Urothelium cell line (cell line): ENCODE measurements at regions not wholly inside any gene's neighbourhood (a gene's known extent, or its start where the extent isn't known, plus 50 kb on each side); places are given as distances from the start of the nearest gene placed in this dataset.

ENCODE experiments used
- DNase-seq: peaks from one replicate; pipeline ENCODE4 v3.0.0; 2011; ENCODE audit warnings: low spot score, mixed read lengths
- FAIRE-seq: peaks from 2 replicates; lab custom pipeline; 2011; peaks lifted over from hg19 to GRCh38; lab: Jason Lieb, UNC

DNA sequence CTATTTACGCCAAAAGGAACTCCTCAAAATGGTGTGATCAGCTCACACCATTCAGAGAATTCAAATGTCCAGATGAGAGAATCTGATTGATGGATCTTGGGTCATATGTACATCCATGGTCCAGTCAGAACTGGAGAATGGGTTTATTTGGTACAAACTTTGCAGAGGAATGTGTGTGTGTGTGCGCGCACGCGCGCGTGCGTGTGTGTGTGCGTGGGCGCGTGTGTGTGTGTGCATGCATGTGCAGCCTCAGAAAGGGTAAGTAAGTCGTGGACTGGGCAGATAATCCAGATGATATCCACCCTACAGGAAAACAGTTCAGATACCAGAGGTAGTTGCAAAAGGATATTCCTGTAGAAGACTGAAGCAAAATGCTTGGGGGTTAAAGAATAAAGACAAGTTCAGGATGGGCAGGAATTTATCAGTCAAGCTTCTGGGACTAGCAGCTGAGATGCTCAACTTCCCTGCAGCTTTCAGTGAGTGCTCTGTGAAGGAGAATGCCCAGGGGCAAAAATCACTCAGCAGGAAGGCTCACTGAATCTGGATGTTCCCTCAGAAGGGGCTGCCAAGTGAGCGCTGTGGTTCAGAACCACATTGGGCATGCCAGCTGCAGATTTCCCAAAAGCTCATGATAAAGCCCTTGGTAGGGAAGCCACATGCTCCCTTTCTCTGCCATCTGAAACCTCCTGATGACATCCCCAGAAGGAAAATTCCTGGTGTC lies 440.5 kb upstream of the SGCD start:
- DNase-seq = no peak
- FAIRE-seq = no peak

- DNase-seq (no peak), FAIRE-seq (no peak)
Measured at GRCh38 chr5:155895484-155895883, 431.5 kb upstream of the SGCD start.

DNA sequence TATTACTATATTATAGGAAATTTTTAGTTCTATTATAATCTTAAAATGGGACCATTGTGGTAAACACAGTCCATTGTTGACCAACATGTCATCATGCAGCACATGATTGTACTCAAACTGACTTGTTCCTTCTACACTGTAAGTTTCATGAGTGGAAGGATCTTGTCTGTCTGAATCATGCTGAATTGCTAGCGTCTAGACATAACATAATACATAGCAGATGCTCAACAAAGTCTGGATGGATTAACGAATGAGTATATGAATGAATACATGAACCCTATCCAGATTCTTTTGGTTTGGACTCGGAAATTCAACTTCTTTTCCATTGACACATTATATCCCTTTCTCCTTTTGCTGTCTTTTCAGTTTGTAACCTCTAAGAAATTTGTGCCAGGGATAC lies 429.2 kb upstream of the SGCD start:
- DNase-seq (no peak), FAIRE-seq (no peak)

- no peak for FAIRE-seq
Measured at GRCh38 chr5:155898284-155898683, 428.7 kb upstream of the SGCD start.

DNA sequence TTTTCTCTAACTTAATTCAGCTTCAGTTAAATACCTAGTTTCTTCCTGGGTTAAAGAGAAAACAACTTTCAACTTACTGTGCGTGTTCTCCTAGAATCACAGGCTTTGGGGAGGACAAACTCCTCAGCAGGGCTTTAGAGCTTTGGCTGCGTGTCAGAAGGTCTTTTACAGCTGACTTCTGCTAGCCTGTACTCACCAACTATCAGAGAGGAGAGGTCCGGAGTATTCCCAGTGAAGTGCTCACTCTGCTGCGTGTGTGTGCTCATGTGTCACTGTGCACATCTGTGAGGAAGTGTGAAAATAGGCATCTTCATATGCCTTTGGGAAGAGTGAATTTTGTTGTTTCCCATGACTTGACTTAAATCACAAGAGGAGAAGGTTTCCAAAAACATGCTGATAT lies 423.2 kb upstream of the SGCD start:
- DNase-seq = no peak
- FAIRE-seq = no peak

More at GRCh38 chr5:155898284-155898683, 428.7 kb upstream of the SGCD start:
- no peak for DNase-seq

GRCh38 chr5:155905364-155905763 lies 421.6 kb upstream of the SGCD start:
- FAIRE-seq = no peak
- DNase-seq = no peak

DNA sequence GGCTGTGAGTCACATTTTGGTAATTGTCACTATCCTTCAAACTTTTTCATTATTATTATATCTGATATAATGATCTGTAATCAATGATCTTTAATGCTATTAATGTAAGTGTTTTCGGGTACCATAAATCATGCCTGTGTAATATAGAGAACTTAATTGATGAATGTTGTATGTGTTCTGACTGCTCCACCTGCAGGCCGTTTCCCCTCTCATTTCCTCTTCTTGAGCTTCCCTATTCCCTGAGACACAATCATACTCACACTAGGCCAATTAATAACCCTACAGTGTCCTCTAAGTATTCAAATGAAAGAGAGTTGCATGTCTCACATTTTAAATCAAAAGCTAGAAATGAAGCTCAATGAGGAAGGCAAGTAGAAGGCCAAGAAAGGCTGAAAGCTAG lies 420.9 kb upstream of the SGCD start:
- FAIRE-seq (no peak), DNase-seq (no peak)

DNA sequence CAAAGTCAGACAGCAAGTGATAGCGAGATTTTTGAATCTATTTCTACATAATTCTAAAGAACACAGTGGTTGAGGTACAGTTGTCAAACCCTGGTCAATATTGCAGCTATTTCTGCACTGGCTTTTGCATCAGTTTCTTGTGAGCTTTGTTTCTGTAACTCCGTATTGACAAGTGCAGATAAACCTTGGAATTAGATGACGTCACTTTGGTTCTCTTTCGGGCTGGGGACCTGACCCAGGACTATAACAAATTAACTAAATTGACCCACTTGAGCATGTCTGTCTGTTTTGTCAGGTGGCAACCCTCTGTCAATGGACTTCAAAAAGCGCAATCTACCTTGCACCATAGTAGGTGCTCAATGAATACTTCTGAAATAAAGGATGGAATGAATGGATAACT lies 418.4 kb upstream of the SGCD start:
- no peak for DNase-seq
- FAIRE-seq = no peak

- FAIRE-seq (no peak), DNase-seq (no peak)
Measured at GRCh38 chr5:155912291-155912690, 414.7 kb upstream of the SGCD start.

DNA sequence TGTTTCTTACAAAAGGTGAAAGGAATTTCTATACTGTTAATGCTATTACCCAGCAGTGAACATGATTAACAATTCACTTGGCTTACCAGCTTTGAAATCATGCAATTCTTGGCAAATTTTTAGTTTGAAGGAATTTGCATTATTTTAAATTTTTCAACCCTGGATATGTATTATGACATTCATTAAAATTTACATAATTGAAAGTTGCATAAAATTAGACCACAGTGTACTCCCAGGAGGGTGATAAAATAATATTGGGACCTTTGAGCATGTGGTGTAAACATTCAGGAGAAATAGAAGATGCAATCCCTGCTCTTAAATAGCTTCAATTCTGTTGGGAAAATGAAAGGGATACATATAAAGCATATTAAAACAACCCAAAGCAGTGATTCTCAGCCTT lies 412.2 kb upstream of the SGCD start:
- FAIRE-seq (no peak), DNase-seq (no peak)

DNA sequence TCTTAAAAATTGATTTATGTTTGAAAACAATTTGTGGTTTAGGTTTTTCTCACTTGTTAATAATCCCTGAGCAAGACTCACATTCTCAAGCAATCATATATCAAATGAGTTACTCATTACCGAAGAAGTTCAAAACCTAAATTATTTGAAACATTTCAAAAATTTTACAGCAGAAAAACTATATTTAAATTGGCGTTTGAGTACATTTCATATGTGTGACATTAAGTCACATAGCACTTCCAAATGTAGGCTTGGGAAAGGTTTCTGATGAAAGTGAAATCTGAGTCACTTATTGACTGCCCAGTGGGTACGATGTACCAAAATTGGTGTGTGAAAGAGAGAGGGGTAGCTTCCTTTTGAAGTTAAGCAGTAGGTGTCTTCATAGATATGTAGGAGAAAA lies 411.4 kb upstream of the SGCD start:
- no peak for FAIRE-seq

DNA sequence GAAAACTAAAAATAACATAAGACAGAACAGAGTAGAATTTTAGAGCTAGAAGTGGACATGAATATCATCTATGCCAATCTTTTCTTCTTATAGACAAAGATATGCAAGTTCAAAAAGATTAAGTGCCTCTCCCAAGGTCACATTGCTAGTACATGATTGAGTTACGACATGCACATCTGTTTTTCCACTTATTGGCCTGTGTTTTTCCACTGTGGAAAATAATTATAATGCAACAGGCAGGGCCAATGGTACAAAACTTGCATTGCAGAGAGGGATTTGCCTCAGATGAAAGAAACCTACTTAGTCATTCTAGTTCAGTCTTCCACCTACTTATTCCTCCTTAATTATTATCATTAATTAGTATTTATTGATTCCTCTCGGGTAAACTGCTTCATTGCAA lies 407.8 kb upstream of the SGCD start:
- FAIRE-seq = no peak
- no peak for DNase-seq

More for the DNA sequence above, 411.4 kb upstream of the SGCD start:
- no peak for DNase-seq

DNA sequence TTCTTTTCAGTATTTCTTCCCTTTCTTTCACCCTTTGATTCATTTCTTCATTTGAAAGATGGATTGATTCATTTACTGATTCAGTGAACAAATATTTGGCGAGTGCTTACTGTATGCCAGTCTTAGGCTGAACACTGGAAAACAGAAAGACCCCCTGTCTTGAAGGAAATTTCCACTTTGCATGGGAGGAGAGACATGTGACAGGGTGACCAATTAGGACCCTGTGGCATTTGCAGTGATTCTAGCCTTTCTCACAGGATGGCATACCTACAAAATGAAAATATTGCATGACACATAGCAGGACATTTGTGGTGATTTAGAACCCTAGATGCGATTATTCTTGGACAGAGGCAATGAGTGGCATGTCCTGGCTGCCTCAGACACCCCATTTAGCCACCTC lies 407.2 kb upstream of the SGCD start:
- FAIRE-seq = no peak
- no peak for DNase-seq

- FAIRE-seq = no peak
Measured at GRCh38 chr5:155921621-155922020, 405.3 kb upstream of the SGCD start.

GRCh38 chr5:155923784-155924183 lies 403.2 kb upstream of the SGCD start:
- FAIRE-seq = no peak
- DNase-seq = no peak

More at GRCh38 chr5:155921621-155922020, 405.3 kb upstream of the SGCD start:
- no peak for DNase-seq

GRCh38 chr5:155926031-155926430 lies 400.9 kb upstream of the SGCD start:
- no peak for FAIRE-seq
- no peak for DNase-seq

DNA sequence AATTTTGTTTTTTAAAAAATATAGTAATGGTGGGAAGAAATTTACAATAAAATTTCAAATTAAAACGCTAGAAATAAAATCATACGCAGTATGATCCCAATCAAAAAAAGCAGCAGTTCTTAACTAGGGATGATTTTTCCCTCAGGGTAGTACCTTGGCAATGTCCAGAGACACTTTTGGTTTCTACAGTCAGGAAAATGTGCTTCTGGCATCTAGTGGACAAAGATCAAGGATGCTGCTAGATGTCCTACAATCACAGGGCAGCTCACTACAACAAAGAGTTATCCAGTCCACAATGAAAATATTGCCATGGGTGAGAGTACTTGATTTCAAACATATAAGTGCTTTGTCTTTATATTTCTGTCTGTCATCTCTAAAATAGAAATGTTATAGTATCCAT lies 400.2 kb upstream of the SGCD start:
- no peak for FAIRE-seq

GRCh38 chr5:155929112-155929511 lies 397.9 kb upstream of the SGCD start:
- DNase-seq (no peak), FAIRE-seq (no peak)

More for the DNA sequence above, 400.2 kb upstream of the SGCD start:
- DNase-seq = no peak

- DNase-seq = no peak
- FAIRE-seq = no peak
Measured at GRCh38 chr5:155934964-155935363, 392.0 kb upstream of the SGCD start.

DNA sequence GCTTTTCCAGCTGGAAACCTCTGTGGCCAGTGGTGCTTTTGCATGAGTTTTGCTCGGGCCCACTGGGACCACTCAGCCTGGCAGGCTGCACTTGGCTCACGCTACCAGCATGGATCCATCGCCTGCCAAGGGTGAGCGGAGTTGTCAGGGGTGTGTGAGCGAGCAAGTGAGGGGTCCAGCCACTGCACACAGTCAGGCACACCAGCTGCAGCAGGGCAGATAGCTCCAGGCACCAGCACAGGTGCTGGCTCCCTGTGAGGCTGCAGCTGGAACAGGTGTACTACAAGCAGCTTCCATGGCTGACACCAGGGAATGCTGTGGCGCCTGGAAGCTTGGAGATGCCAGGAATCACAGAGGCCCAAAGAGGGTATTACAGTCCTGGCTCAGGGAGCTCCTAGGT lies 391.2 kb upstream of the SGCD start:
- FAIRE-seq (no peak), DNase-seq (no peak)

DNA sequence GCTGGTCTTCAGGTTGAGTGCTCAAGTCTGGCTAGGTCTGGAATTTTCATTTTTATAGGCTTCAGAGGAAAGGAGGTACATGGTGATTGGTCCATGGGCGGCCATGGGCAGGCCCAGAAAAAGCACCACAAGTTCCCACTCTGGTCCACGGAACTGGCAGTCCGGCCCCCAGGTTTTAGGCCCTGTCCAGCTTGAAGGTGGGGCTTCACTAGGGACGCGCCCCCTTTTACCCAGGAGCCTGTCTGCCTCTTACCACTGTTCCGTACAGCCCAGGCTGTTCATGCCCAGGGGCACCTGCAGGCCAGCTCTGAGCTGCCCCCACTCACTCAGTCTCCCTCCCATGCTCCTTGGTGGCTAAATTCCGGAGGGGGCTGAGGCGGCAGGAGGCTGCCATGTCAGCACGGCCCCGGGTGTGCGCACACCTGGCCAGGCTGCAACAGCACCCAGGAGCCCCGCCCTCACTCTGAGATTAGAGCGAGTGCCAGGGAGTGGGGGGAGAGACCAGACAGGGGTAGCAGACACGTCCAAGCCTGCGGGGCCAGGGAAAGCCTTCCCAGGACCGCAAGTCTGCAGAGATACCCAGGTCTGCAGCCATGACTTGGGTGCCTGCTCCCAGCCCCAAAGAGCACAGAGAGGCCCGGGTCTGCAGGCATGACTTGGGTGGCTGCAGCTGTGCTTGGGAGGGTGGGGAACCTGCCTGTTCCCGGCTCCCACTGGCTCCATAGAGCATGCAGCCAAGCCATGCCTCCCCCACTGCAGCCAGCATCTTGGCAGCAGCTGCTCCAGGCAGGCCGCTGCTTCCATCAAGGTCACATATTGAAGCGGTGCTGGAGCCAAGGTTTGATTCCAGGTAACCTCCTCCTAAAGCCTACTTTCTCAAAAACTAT lies 390.2 kb upstream of the SGCD start:
- FAIRE-seq (no peak), DNase-seq (no peak)

- FAIRE-seq (no peak), DNase-seq (no peak)
Measured at GRCh38 chr5:155938051-155938450, 388.9 kb upstream of the SGCD start.
